Choroid plexus epithelial cell (primary cell): ENCODE measurements at regions not wholly inside any gene's neighbourhood (a gene's known extent, or its start where the extent isn't known, plus 50 kb on each side); places are given as distances from the start of the nearest gene placed in this dataset.

Source experiments
- DNase-seq: peaks from one replicate; pipeline ENCODE4 v3.0.0-alpha.2; 2010; ENCODE audit warnings: low read depth
- H3K4me3 ChIP-seq: 2 replicates; pipeline ENCODE4 v1.5.1; 2011; ENCODE audit warnings: low read depth, mild to moderate bottlenecking, control low read depth, low read length, moderate library complexity
- CTCF ChIP-seq: conservative IDR thresholded peaks from 2 replicates; pipeline ENCODE4 v1.5.1; 2011; ENCODE audit warnings: low read depth, mild to moderate bottlenecking, control low read depth, inconsistent platforms, low read length, moderate library complexity

GRCh38 chr3:53401154-53401553 is 53.8 kb upstream of the DCP1A start:
- no peak overlapping the region for H3K4me3 ChIP-seq
- DNase-seq: no peak
- TF ChIP-seq CTCF: no peak

GRCh38 chr3:53402326-53402725 is 55.0 kb upstream of the DCP1A start:
- DNase-seq: no peak
- TF ChIP-seq CTCF: no peak
- H3K4me3 ChIP-seq: no peak overlapping the region

- no peak for DNase-seq
- no peak for TF ChIP-seq CTCF
- H3K4me3 ChIP-seq: no peak overlapping the region
Measured at GRCh38 chr3:53411371-53411770, 64.0 kb upstream of the DCP1A start.

GRCh38 chr3:53412953-53413352 is 65.6 kb upstream of the DCP1A start:
- no peak overlapping the region for H3K4me3 ChIP-seq
- no peak for DNase-seq
- no peak for TF ChIP-seq CTCF

GRCh38 chr3:53416530-53416929 is 69.2 kb upstream of the DCP1A start:
- no peak for TF ChIP-seq CTCF
- H3K4me3 ChIP-seq: no peak overlapping the region
- no peak for DNase-seq

- no peak for DNase-seq
- TF ChIP-seq CTCF: no peak
- H3K4me3 ChIP-seq: no peak overlapping the region
Measured at GRCh38 chr3:53420831-53421230, 73.5 kb upstream of the DCP1A start.

- no peak overlapping the region for H3K4me3 ChIP-seq
- no peak for DNase-seq
- no peak for TF ChIP-seq CTCF
Measured at GRCh38 chr3:53422954-53423698, 71.3 kb upstream of the CACNA1D start.
